Pulmonary artery endothelial cell (primary cell): ENCODE measurements at regions not wholly inside any gene's neighbourhood (a gene's known extent, or its start where the extent isn't known, plus 50 kb on each side); places are given as distances from the start of the nearest gene placed in this dataset.

ENCODE experiments used
- DNase-seq: peaks from one replicate; pipeline ENCODE4 v3.0.0-alpha.2; 2011; ENCODE audit warnings: low read depth, low spot score

GRCh38 chr15:36239509-36239908, 339.9 kb upstream of the CDIN1 start:
- no peak for DNase-seq

GRCh38 chr15:36251450-36251849, 328.0 kb upstream of the CDIN1 start:
- no peak for DNase-seq

GRCh38 chr15:36252146-36252711, 327.2 kb upstream of the CDIN1 start:
- no peak for DNase-seq

DNA sequence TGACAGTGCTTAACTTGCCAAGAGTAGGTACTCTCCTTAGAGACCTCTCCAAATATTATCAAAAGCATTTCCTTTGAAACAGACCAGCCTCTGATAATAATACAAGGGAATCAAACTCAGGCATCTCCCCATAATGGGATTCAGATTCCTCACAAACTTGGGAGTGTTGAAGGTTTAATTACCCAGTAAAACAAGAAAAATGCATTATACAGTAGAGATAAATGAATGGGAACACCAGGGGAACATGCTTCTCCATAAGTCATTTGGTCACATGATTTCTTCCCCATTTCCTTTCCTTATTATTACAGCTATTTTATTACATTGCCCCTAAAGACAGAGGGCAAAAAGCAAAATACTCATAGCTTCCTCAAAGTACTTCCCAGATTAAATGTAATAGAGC, 325.0 kb upstream of the CDIN1 start:
- no peak for DNase-seq

DNA sequence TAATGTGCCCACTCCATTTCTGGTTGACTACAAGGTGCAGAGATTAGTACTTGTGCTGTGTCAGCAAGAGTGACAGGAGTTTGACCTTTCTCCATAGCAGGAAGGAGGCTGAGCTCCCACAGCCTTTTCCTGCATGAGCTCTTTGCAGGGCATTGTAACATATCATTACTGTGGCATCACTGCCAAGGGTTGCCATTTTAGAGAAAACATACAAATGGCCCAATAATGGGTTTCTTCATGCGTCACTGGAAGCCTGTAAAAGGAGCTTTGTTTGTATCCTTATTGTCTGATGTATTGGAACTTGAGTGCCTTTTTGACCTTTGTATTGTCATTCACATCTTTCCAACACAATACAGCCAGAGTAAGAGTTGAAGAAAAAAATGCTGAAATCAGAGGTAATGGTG, 323.0 kb upstream of the CDIN1 start:
- no peak for DNase-seq

DNA sequence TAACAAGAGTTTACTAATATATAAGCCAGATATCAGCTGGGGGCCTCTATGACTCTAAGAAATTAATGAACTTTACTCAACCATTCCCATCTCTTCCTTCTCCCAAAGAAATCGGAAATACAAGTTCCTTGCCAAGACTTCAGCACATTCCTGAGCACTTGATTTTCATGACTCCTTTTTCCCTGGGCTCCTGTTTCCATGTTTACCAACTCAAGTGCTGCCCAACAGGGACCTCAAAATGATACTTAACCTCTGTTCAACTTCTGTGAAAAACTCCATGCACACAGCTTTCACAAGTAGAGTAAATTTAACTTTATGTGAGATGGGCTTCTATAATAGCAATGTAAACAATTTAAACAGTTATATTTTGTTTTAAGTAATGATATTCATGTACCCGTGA, 315.8 kb upstream of the CDIN1 start:
- DNase-seq, result no peak

- DNase-seq, result no peak
Observed at GRCh38 chr15:36265422-36265821, 314.0 kb upstream of the CDIN1 start.

DNA sequence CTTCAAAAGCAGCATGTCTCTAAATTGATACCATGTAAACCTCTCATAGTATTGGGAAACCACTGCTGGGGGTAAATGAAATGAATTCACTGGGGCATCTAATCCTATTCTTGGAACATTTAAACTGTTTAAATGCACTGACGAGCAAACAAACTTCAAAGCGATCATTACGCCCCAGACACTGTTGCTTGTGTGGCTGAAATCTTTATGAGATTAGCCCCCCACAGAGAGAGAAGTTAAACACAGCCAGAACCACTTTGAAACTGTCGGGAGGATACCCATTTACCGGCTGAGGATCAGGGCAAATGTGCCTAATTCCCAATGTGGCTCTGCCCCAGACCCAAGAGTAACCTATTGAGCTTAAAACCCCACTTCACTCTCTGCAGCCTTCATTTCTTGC, 308.4 kb upstream of the CDIN1 start:
- DNase-seq, result no peak

GRCh38 chr15:36275656-36276055, 303.8 kb upstream of the CDIN1 start:
- DNase-seq, result no peak

DNA sequence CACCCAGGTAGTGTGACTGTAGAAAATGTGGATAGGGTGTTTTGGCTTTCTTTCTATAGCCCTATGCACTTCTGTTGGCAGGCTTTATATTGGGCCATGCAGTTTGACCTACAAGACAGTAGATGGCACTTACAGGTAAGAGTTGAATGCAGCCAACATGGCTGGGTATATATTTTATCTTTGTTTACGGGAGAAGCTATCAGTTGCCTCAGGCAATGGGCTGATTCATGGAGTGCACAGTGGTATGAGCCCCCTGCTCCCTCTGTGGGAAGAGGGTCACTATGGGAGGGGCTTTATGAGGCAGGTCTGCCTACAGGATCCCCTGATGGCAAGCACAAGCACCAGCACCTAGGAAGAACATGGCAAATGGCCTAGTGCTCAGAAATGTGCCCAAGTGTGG, 301.2 kb upstream of the CDIN1 start:
- DNase-seq, result no peak

DNA sequence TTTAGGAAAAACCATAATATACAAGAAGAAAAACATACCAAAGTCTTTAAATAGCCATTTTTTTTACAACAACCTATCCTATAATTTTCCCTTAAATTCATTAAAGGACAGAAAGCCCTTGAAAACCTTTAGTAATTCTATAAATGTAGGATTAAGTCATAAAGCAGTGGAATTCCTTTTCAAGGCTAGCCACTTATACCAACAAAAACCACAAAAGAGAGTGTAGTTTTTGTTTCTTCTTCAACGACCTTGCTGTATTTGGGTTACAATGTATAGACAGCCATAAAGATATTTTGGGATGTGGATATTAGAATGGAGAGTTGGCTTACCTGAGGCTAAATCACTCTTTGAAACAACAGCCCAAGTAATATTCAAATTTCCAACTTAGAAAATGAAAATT, 296.6 kb upstream of the CDIN1 start:
- DNase-seq, result no peak

DNA sequence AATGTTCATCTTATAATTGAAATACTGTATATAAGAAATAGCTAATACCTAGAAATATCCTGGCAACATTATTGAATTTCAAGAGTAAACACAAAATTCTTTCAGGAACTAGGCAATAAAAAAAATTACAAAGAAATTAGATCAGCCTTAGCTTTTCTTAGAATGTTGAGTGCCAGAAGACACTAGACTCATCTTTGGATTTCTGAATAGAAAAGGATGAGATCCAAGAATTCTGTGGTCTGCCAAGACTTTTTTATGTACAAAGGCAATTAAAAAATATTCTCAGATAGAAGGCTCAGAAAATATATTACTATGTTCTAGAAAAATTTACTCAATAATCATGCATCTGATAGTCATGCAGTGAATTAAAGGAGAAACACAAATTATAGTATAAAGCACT, 294.5 kb upstream of the CDIN1 start:
- DNase-seq, result no peak

DNA sequence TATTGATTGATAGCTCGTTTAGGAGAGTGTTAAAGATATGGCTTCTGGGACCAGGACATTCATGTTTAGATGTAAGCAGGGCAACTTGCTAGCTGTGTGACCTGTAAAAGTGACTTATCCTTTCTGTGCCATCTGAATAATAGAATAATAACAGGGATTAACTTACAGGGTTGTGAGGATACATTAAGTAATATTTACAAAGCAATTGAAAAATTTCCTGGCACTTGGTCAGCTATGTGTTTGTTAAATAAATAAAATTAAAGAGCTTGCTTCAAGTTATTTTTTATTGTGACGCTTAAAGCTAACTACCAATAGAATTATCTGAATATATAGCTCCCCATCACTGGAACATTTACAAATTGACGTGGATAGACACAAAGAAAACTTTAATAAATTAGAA, 287.9 kb upstream of the CDIN1 start:
- DNase-seq, result no peak

DNA sequence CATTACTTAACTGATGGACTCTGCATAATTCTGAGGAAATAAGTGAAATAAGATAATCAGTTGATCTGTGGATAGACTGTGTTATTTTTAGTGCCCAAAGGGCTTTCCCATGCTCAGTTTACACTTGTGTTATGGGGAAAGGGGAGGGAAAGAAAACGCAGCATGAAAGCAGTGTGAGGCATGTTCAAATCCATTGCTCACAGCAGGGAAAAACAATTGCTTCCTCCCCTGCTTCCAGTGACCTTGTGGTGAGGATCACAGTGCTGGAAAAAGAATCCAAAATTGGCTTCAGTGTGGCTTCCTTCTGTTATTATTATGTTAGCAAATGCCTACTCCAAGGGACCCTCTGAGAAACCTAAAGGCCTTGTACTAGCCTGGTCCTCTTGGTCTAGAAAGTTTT, 285.1 kb upstream of the CDIN1 start:
- DNase-seq, result no peak

DNA sequence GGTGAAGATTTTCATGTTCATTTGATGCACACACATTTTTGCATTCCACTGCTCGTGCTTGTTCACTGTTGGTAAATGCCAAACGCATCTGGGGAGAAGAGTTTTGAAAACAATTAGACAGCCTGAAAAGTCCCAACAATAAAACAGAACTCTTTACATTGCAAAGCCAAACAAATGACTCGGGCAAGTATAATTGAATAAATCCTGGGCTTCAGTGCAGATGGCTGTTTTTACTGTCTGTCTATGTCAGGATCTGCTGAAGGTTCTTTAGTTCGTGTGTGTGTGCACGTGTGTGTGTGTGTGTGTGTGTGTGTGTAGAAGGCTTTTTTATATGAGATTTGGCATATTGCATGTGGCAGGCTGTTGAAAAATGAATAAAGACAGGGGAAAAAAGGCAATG, 277.5 kb upstream of the CDIN1 start:
- DNase-seq, result no peak

DNA sequence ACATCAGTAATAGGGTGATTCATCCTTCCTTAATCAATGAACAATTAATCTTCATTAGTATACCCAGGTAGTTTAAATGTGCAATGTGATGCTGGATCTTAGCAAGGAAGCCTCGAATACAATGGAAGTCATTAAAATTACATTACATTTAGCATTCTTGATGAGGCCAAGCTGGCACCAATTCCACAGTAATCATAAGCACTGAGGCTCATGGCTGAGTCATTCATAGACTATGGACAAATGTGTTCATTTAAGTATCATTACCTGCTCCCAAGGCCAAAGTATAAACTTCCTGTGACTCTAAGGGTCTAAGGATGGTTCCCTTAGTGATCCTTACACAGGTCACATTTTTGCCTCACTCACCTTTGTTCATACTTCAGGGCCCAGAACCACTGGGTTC, 266.4 kb upstream of the CDIN1 start:
- no peak for DNase-seq

DNA sequence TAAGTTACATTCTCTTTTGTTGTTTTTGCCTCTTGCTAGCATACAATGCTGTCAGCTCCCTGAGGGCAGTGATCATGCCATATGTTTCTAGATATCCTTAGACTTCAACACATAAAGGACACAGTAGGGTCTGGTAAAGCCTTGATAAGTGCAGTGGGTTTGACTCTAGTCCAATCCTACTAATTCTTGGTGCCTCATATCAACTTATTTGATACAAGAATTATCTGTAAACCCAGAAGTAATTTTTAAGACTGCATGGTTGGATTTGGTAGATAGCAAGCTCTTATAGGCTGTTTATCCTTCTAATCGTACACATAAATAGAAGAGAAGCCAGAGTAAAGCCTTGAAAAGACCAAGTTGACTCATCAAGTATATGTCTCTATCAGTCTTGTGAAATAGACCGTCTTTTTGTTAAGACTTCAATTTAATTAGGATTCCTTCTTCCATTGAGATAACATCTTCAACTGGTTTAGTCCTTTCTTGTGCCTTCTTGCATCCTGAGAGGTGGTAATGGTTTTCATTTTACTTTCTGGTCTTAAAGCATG, 265.6 kb upstream of the CDIN1 start:
- no peak for DNase-seq

DNA sequence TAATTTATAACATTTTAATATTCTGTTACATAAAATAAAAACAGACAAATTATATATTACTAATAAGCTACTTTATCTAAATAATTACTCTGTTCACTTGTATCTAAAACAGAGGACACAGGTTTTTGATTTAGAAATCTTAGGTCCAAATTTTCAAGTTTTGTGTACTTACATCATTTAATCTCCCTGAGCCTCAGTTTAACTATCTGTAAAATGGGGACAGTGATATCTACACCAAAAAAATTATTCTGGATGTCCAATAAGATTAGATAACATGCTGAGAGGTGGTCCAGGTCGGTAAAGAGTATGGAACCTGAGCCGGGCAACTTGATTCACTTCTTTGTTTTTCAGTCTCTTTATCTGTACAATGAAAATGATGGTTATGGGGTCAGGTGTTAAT, 263.8 kb upstream of the CDIN1 start:
- no peak for DNase-seq

- DNase-seq, result no peak
Observed at GRCh38 chr15:36323615-36324014, 255.8 kb upstream of the CDIN1 start.

- no peak for DNase-seq
Observed at GRCh38 chr15:36325206-36325605, 254.2 kb upstream of the CDIN1 start.

DNA sequence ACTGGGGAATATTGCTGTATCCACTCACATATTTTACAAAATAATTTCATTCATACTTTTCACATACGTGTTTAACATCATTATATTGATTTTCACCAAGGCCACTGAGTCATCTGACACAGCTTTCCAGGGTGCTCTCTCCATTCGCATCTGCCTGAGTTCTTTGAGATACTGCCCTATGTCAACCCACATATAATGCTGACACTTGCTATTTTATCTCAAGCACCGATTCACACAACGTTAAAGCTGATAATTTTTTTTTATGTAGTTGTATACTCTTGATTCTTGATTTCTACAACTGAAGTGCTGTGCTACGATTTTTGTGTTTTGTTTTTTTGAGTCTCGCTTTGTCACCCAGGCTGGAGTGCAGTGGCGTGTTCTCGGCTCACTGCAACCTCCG, 249.8 kb upstream of the CDIN1 start:
- no peak for DNase-seq

- DNase-seq, result no peak
Observed at GRCh38 chr15:36330598-36330997, 248.8 kb upstream of the CDIN1 start.

DNA sequence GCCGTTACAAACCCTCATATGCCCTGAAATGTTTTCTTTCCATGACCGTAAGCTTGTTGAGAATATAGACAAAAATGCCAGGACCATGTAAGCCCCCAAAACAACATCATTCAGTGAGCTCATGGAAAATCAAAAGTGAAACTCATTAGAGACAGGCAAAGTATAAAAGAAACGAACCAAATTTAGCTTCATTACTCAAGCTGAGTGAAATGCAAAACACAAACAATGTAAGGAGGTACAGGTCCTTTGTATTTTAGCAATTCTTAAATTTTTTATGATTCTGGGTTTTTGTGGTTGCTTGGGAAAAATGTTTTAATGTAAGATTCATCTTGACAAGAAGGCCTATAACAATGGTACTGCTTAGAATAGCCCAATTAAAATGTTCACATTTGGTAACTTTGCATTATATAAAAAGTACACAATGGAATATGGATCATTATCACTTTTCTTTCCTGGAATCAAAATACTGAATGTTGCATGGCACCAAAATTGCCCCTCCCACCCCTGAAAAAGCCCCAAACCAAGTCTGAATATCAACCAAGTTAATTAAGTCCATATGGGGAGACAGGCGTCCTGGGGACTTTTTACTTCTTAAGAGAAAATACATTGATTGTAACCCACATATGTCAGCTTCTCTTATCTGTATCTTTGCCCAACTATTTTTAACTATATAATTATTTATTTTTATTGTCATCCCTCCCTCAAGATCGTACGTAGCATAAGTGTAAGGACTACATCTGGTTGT, 247.7 kb upstream of the CDIN1 start:
- DNase-seq, result no peak
